ENCODE measurements at regions not wholly inside any gene's neighbourhood (a gene's known extent, or its start where the extent isn't known, plus 50 kb on each side); places are given as distances from the start of the nearest gene placed in this dataset.

- TF ChIP-seq CTCF (IDR thresholded peaks at IDR 0.05; ENCODE audit: low read depth, low read length, poor library complexity, severe bottlenecking) (no peak), EZH2phosphoT487 (IDR thresholded peaks at IDR 0.05; ENCODE audit: borderline replicate concordance, low read length) (no peak)
Observed at GRCh38 chr5:117813850-117814249, 1174.5 kb downstream of the DTWD2 start.
